Ascending aorta (tissue), 2 donors: ENCODE measurements at regions not wholly inside any gene's neighbourhood (a gene's known extent, or its start where the extent isn't known, plus 50 kb on each side); places are given as distances from the start of the nearest gene placed in this dataset.

ENCODE experiments used
- DNase-seq, 2 donors: peaks; one replicate each; pipeline ENCODE4 v3.0.0-alpha.2; 2019; ENCODE audit warnings: low spot score in 2 of 2
- H3K27ac ChIP-seq, 2 donors: fragments of 200-600 bp; sonication (generic); one replicate each; pipeline ENCODE4 v1.5.1; 2016 to 2017; ENCODE audit warnings: mild to moderate bottlenecking in 1 of 2
- H3K27me3 ChIP-seq: fragments of 200-600 bp; sonication (generic); one replicate; pipeline ENCODE4 v1.5.1; 2017
- H3K36me3 ChIP-seq, 2 donors: fragments of 200-600 bp; sonication (generic); one replicate each; pipeline ENCODE4 v1.5.1; 2016
- H3K4me1 ChIP-seq, 2 donors: fragments of 200-600 bp; sonication (generic); one replicate each; pipeline ENCODE4 v1.5.1; 2016 to 2017; ENCODE audit warnings: mild to moderate bottlenecking in 1 of 2
- H3K4me3 ChIP-seq, 2 donors: fragments of 200-600 bp; sonication (generic); one replicate each; pipeline ENCODE4 v1.5.1; 2016 to 2017; ENCODE audit warnings: mild to moderate bottlenecking in 1 of 2
- H3K9me3 ChIP-seq, 2 donors: fragments of 200-600 bp; sonication (generic); one replicate each; pipeline ENCODE4 v1.5.1; 2016
- CTCF ChIP-seq, 3 experiments: fragments of 200-600 bp in 2 of 3; fragments of 450-650 bp in 1 of 3; sonication (generic) in 2 of 3; IDR thresholded peaks; one replicate each; pipeline ENCODE4 v1.5.1; 2016 to 2019; ENCODE audit warnings: antibody characterized with exemption in 3 of 3, mild to moderate bottlenecking in 1 of 3, moderate library complexity in 1 of 3
- intact Hi-C: fragments of 100-400 bp; cut with DNase I; formaldehyde crosslinking; loops from one replicate; pipeline ENCODE4 v1.15.1; 2023

- no peaks in the 10 kb centered on the region for H3K9me3 ChIP-seq
- intact Hi-C loops = no loop called here
- no peaks in the 10 kb centered on the region for H3K4me1 ChIP-seq
- no peak overlapping the region for H3K4me3 ChIP-seq
- DNase-seq = no peak
- H3K36me3 ChIP-seq = no peaks in the 10 kb centered on the region
- no peak for TF ChIP-seq CTCF (IDR thresholded peaks at IDR 0.05)
- H3K27me3 ChIP-seq = no peaks in the 10 kb centered on the region
- H3K27ac ChIP-seq = no peak overlapping the region
Measured at GRCh38 chr10:53127686-53128085, 355.1 kb upstream of the MBL2 start.

GRCh38 chr10:53123311-53123710 lies 350.7 kb upstream of the MBL2 start:
- H3K27ac ChIP-seq = no peak overlapping the region
- H3K9me3 ChIP-seq = no peaks in the 10 kb centered on the region
- intact Hi-C loops = no loop called here
- DNase-seq = no peak
- no peak overlapping the region for H3K4me3 ChIP-seq
- TF ChIP-seq CTCF (IDR thresholded peaks at IDR 0.05) = no peak
- H3K4me1 ChIP-seq = no peaks in the 10 kb centered on the region
- H3K36me3 ChIP-seq = no peaks in the 10 kb centered on the region
- H3K27me3 ChIP-seq = no peaks in the 10 kb centered on the region

- intact Hi-C loops = no loop called here
- no peaks in the 10 kb centered on the region for H3K4me1 ChIP-seq
- no peak for DNase-seq
Measured at GRCh38 chr10:53122281-53122680, 349.7 kb upstream of the MBL2 start.

GRCh38 chr10:53115660-53116059 lies 343.1 kb upstream of the MBL2 start:
- TF ChIP-seq CTCF (IDR thresholded peaks at IDR 0.05) = no peak
- no peaks in the 10 kb centered on the region for H3K9me3 ChIP-seq
- no peaks in the 10 kb centered on the region for H3K4me1 ChIP-seq
- no peak overlapping the region for H3K4me3 ChIP-seq
- intact Hi-C loops = no loop called here
- no peak overlapping the region for H3K27ac ChIP-seq
- no peaks in the 10 kb centered on the region for H3K27me3 ChIP-seq
- DNase-seq = no peak
- no peaks in the 10 kb centered on the region for H3K36me3 ChIP-seq

More at GRCh38 chr10:53122281-53122680, 349.7 kb upstream of the MBL2 start:
- no peak for TF ChIP-seq CTCF (IDR thresholded peaks at IDR 0.05)
- H3K4me3 ChIP-seq = no peak overlapping the region
- no peaks in the 10 kb centered on the region for H3K9me3 ChIP-seq
- H3K27ac ChIP-seq = no peak overlapping the region
- H3K36me3 ChIP-seq = no peaks in the 10 kb centered on the region
- no peaks in the 10 kb centered on the region for H3K27me3 ChIP-seq

GRCh38 chr10:53111529-53111928 lies 338.9 kb upstream of the MBL2 start:
- DNase-seq = no peak
- no peaks in the 10 kb centered on the region for H3K4me1 ChIP-seq
- intact Hi-C loops = no loop called here
- no peak overlapping the region for H3K4me3 ChIP-seq
- TF ChIP-seq CTCF (IDR thresholded peaks at IDR 0.05) = no peak
- H3K36me3 ChIP-seq = no peaks in the 10 kb centered on the region
- no peaks in the 10 kb centered on the region for H3K27me3 ChIP-seq
- no peaks in the 10 kb centered on the region for H3K9me3 ChIP-seq
- no peak overlapping the region for H3K27ac ChIP-seq

GRCh38 chr10:53109320-53109719 lies 336.7 kb upstream of the MBL2 start:
- no peak for DNase-seq
- Histone ChIP-seq H3K4me3 (no peak overlapping the region), H3K27ac (no peak overlapping the region), H3K4me1 (no peaks in the 10 kb centered on the region), H3K36me3 (no peaks in the 10 kb centered on the region), H3K27me3 (no peaks in the 10 kb centered on the region), H3K9me3 (no peaks in the 10 kb centered on the region)
- intact Hi-C loops = no loop called here
- TF ChIP-seq CTCF (IDR thresholded peaks at IDR 0.05) = no peak
